ENCODE measurements at regions not wholly inside any gene's neighbourhood (a gene's known extent, or its start where the extent isn't known, plus 50 kb on each side); places are given as distances from the start of the nearest gene placed in this dataset.

- no peak for DNase-seq (ENCODE audit: low read depth)
Observed at GRCh38 chr11:71201936-71202597, 50.3 kb downstream of the SHANK2 start.

- DNase-seq (ENCODE audit: low read depth): no peak
Observed at GRCh38 chr11:71201231-71201630, 51.1 kb downstream of the SHANK2 start.

- DNase-seq (ENCODE audit: low read depth): no peak
Observed at GRCh38 chr11:71200761-71201160, 51.6 kb downstream of the SHANK2 start.

- DNase-seq (ENCODE audit: low read depth): no peak
Observed at GRCh38 chr11:71200172-71200716, 52.1 kb downstream of the SHANK2 start.

GRCh38 chr11:71199226-71199820, 53.1 kb downstream of the SHANK2 start:
- no peak for DNase-seq (ENCODE audit: low read depth)

- DNase-seq (ENCODE audit: low read depth): no peak
Observed at GRCh38 chr11:71198823-71199165, 53.6 kb downstream of the SHANK2 start.

- DNase-seq (ENCODE audit: low read depth): no peak
Observed at GRCh38 chr11:71198141-71198822, 54.1 kb downstream of the SHANK2 start.

- DNase-seq (ENCODE audit: low read depth): no peak
Observed at GRCh38 chr11:71197096-71197495, 55.3 kb downstream of the SHANK2 start.

- no peak for DNase-seq (ENCODE audit: low read depth)
Observed at GRCh38 chr11:71194710-71195109, 57.7 kb downstream of the SHANK2 start.

- DNase-seq (ENCODE audit: low read depth): no peak
Observed at GRCh38 chr11:71193431-71193830, 58.9 kb downstream of the SHANK2 start.

GRCh38 chr11:71192629-71193028, 59.7 kb downstream of the SHANK2 start:
- no peak for DNase-seq (ENCODE audit: low read depth)

GRCh38 chr11:71191201-71191600, 61.2 kb downstream of the SHANK2 start:
- no peak for DNase-seq (ENCODE audit: low read depth)

GRCh38 chr11:71190551-71190950, 61.8 kb downstream of the SHANK2 start:
- DNase-seq (ENCODE audit: low read depth): no peak

- DNase-seq (ENCODE audit: low read depth): no peak
Observed at GRCh38 chr11:71189768-71190315, 62.5 kb downstream of the SHANK2 start.

- DNase-seq (ENCODE audit: low read depth): no peak
Observed at GRCh38 chr11:71188886-71189767, 63.2 kb downstream of the SHANK2 start.

- DNase-seq (ENCODE audit: low read depth): no peak
Observed at GRCh38 chr11:71188073-71188472, 64.3 kb downstream of the SHANK2 start.

- DNase-seq (ENCODE audit: low read depth): no peak
Observed at GRCh38 chr11:71186806-71187205, 65.6 kb downstream of the SHANK2 start.

GRCh38 chr11:71185411-71185810, 67.0 kb downstream of the SHANK2 start:
- DNase-seq (ENCODE audit: low read depth): no peak

- no peak for DNase-seq (ENCODE audit: low read depth)
Observed at GRCh38 chr11:71184421-71185210, 67.8 kb downstream of the SHANK2 start.

- no peak for DNase-seq (ENCODE audit: low read depth)
Observed at GRCh38 chr11:71183878-71184277, 68.5 kb downstream of the SHANK2 start.

Data from stimulated activated CD8-positive, alpha-beta memory T cell treated with anti-CD3 and anti-CD28 coated beads, Interleukin-15, amount 100 ng/mL, for 24 hours (primary cell).